ENCODE measurements at regions not wholly inside any gene's neighbourhood (a gene's known extent, or its start where the extent isn't known, plus 50 kb on each side); places are given as distances from the start of the nearest gene placed in this dataset.

DNA sequence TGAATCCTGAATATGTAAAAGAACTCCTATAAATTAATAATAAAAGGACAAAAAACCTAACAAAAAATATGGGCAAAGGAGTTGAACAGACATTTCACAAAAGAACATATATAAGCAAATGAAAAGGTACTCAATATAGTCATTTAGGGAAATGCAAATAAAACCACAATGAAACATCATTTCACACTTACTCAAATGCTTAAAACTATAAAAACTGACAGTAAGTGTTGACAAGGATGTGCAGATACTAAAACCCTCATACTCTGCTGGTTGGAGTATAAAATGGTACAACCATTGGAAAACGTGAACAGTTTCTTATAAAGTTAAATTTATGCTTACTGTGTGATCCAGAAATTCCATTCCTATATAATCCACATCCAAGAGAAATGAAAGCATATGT lies 247.1 kb downstream of the GXYLT1 start:
- Histone ChIP-seq H4K91ac (ENCODE audit: insufficient read depth, low read depth, low read length) (no peak overlapping the region), H3K27me3 (ENCODE audit: control insufficient read depth, insufficient read depth, low read length) (no peaks in the 10 kb centered on the region), H3K4ac (ENCODE audit: low read depth, low read length) (no peak overlapping the region), H3K23ac (ENCODE audit: low read depth, low read length) (no peak overlapping the region), H2BK20ac (ENCODE audit: low read depth, low read length) (no peak overlapping the region), H2BK120ac (ENCODE audit: low read depth, low read length) (no peak overlapping the region), H2AK5ac (ENCODE audit: low read depth, low read length) (no peak overlapping the region), H3K56ac (ENCODE audit: extremely low read depth, insufficient read depth, low read length) (no peak overlapping the region), H2AK9ac (replicated peaks; ENCODE audit: low read depth, low read length, poor library complexity) (no peak overlapping the region), H4K5ac (ENCODE audit: low read depth, low read length) (no peak overlapping the region), H3K18ac (ENCODE audit: low read depth, low read length) (no peak overlapping the region), H2BK5ac (ENCODE audit: low read depth, low read length, poor library complexity, severe bottlenecking) (no peak overlapping the region), H3K4me3 (ENCODE audit: insufficient read depth, low read depth, low read length) (no peak overlapping the region), H4K20me1 (ENCODE audit: insufficient read depth, low read length) (no peaks in the 10 kb centered on the region), H2AFZ (replicated peaks; ENCODE audit: low read length, poor library complexity) (no peak overlapping the region), H3K9me3 (ENCODE audit: control insufficient read depth, insufficient read depth, low read length) (no peaks in the 10 kb centered on the region), H3K79me1 (ENCODE audit: low read depth in 1 of 2, low read length in 2 of 2) (no peaks in the 10 kb centered on the region), H3K36me3 (ENCODE audit: control insufficient read depth, insufficient read depth, low read length) (no peaks in the 10 kb centered on the region), H3K9me1 (ENCODE audit: insufficient read depth, low read length) (no peaks in the 10 kb centered on the region), H2BK15ac (ENCODE audit: low read depth, low read length) (no peak overlapping the region), H3K4me2 (ENCODE audit: low read depth, low read length) (no peak overlapping the region), H4K8ac (ENCODE audit: low read depth in 2 of 2, low read length in 2 of 2) (no peak overlapping the region), H3K9ac (ENCODE audit: low read depth, low read length) (no peak overlapping the region), H3K14ac (replicated peaks; ENCODE audit: low read depth, low read length) (no peak overlapping the region), H3K27ac (ENCODE audit: insufficient read depth, low read length) (no peak overlapping the region), H3K4me1 (ENCODE audit: control insufficient read depth, insufficient read depth, low read length) (no peaks in the 10 kb centered on the region)
- CTCF ChIA-PET, result no interaction called here
- WGBS, 2 experiments (ENCODE audit: extremely low coverage in 2 of 2, insufficient read length in 1 of 2), result no CpG with 5 or more reads among the region's 1 CpG
- BruUV-seq (replicated peaks), result no TSS peak
- no peak for ATAC-seq (ENCODE audit: low read depth)
- intact Hi-C loops (cut with micrococcal nuclease), result no loop called here
- in situ Hi-C loops (cut with MboI; ENCODE audit: low sequenced_read_pairs), result no loop called here
- DNase-seq, result no peak
- TF ChIP-seq USF2 (IDR thresholded peaks at IDR 0.05; ENCODE audit: low read depth, low read length) (no peak), MAZ (IDR thresholded peaks at IDR 0.05; ENCODE audit: borderline replicate concordance, low read depth, low read length) (no peak), CTCF (conservative IDR thresholded peaks at IDR 0.05; ENCODE audit: low read depth, low read length) (no peak)
- POLR2A ChIA-PET (ENCODE audit: unreplicated experiment), result no interaction called here
- dilution Hi-C loops (cut with HindIII; ENCODE audit: low sequenced_read_pairs, unreplicated experiment), result no loop called here

Measured in IMR-90 (cell line).